GM23338 (cell line): ENCODE measurements at regions not wholly inside any gene's neighbourhood (a gene's known extent, or its start where the extent isn't known, plus 50 kb on each side); places are given as distances from the start of the nearest gene placed in this dataset.

Experiments
- ATAC-seq: fragments of 200-7000 bp; cut with Tn5 transposase; 3 replicates; pipeline ENCODE4 v1.9.1; 2020
- DNase-seq: peaks from one replicate; pipeline ENCODE4 v3.0.0-alpha.2; 2015; ENCODE audit warnings: low spot score
- H2AFZ ChIP-seq: fragments of 200-600 bp; sonication (generic); 2 replicates; pipeline ENCODE4 v1.8.0; 2016; ENCODE audit warnings: antibody characterized with exemption, mild to moderate bottlenecking, moderate library complexity
- H3F3A ChIP-seq: fragments of 200-600 bp; sonication (generic); replicated peaks from 2 replicates; pipeline ENCODE4 v1.8.0; 2017; ENCODE audit warnings: antibody characterized with exemption, mixed run types, low read depth
- H3K27ac ChIP-seq: fragments of 200-600 bp; sonication (generic); 2 replicates; pipeline ENCODE4 v1.6.1; 2016; ENCODE audit warnings: low read depth
- H3K27me3 ChIP-seq: fragments of 200-600 bp; sonication (generic); 2 replicates; pipeline ENCODE4 v1.8.0; 2016; ENCODE audit warnings: mild to moderate bottlenecking, mixed run types, moderate library complexity; ENCODE audit not compliant: insufficient read depth
- H3K36me3 ChIP-seq: fragments of 200-600 bp; sonication (generic); 2 replicates; pipeline ENCODE4 v1.8.0; 2016; ENCODE audit warnings: mild to moderate bottlenecking; ENCODE audit not compliant: insufficient read depth
- H3K4me1 ChIP-seq: fragments of 200-600 bp; sonication (generic); 2 replicates; pipeline ENCODE4 v1.8.0; 2016; ENCODE audit warnings: mild to moderate bottlenecking, moderate library complexity; ENCODE audit not compliant: insufficient read depth
- H3K4me2 ChIP-seq: fragments of 200-600 bp; sonication (generic); 2 replicates; pipeline ENCODE4 v1.7.1; 2017; ENCODE audit warnings: mixed run types
- H3K4me3 ChIP-seq: fragments of 200-600 bp; sonication (generic); 2 replicates; pipeline ENCODE4 v1.6.1; 2016; ENCODE audit warnings: mixed run types
- H3K79me2 ChIP-seq: fragments of 200-600 bp; sonication (generic); replicated peaks from 2 replicates; pipeline ENCODE4 v1.8.0; 2017; ENCODE audit warnings: mild to moderate bottlenecking; ENCODE audit not compliant: insufficient read depth
- H3K9me2 ChIP-seq: fragments of 200-600 bp; sonication (generic); 2 replicates; pipeline ENCODE4 v1.8.0; 2017; ENCODE audit not compliant: insufficient read depth
- H4K20me1 ChIP-seq: fragments of 200-600 bp; sonication (generic); replicated peaks from 2 replicates; pipeline ENCODE4 v1.8.0; 2017; ENCODE audit warnings: mild to moderate bottlenecking; ENCODE audit not compliant: insufficient read depth
- H3K27ac Mint-ChIP-seq: 2 replicates; pipeline ENCODE4 v1.8.0; 2020; ENCODE audit warnings: inconsistent platforms, mild to moderate bottlenecking, moderate library complexity, mixed read lengths
- H3K27me3 Mint-ChIP-seq: 3 replicates; pipeline ENCODE4 v1.8.0; 2022; ENCODE audit warnings: low read depth, mild to moderate bottlenecking, moderate library complexity, mixed read lengths, inconsistent platforms; ENCODE audit not compliant: insufficient read depth, poor library complexity
- H3K36me3 Mint-ChIP-seq: 3 replicates; pipeline ENCODE4 v1.8.0; 2021; ENCODE audit warnings: low read depth, mild to moderate bottlenecking, inconsistent platforms, moderate library complexity, mixed read lengths
- H3K4me1 Mint-ChIP-seq: 3 replicates; pipeline ENCODE4 v1.8.0; 2020; ENCODE audit warnings: mild to moderate bottlenecking, inconsistent platforms, mixed read lengths
- H3K4me3 Mint-ChIP-seq: 3 replicates; pipeline ENCODE4 v1.8.0; 2021; ENCODE audit warnings: moderate library complexity, mild to moderate bottlenecking, inconsistent platforms, mixed read lengths
- H3K9me3 Mint-ChIP-seq: 3 replicates; pipeline ENCODE4 v1.8.0; 2020; ENCODE audit warnings: moderate library complexity, mild to moderate bottlenecking, inconsistent platforms, mixed read lengths
- CREB1 ChIP-seq: fragments of 250-450 bp; sonication (Bioruptor Pico); IDR thresholded peaks from 2 replicates; pipeline ENCODE4 v1.5.0; 2020; ENCODE audit warnings: low read depth, mild to moderate bottlenecking, moderate library complexity
- ETS1 ChIP-seq: IDR thresholded peaks from 2 replicates; pipeline ENCODE4 v1.6.1; 2016; ENCODE audit warnings: antibody characterized with exemption
- STAT1 ChIP-seq: IDR thresholded peaks from one replicate; pipeline ENCODE4 v1.6.1; 2016; ENCODE audit warnings: antibody characterized with exemption; ENCODE audit not compliant: unreplicated experiment
- ZNF114 ChIP-seq: fragments of 250-450 bp; sonication (Bioruptor Pico); IDR thresholded peaks from 2 replicates; pipeline ENCODE4 v1.5.0; 2020; ENCODE audit warnings: mild to moderate bottlenecking, moderate library complexity

GRCh38 chr20:1811621-1812498, 83.3 kb upstream of the SIRPA start:
- H3K27ac ChIP-seq = no peak overlapping the region
- H3K27ac Mint-ChIP-seq = no peak overlapping the region

GRCh38 chr20:1810926-1811620, 84.1 kb upstream of the SIRPA start:
- H2AFZ ChIP-seq = peak overlapping the region; percentile 60
- H3K27ac ChIP-seq = no peak overlapping the region
- Mint-ChIP-seq H3K4me3 (no peak overlapping the region), H3K9me3 (no peaks in the 10 kb centered on the region), H3K27ac (no peak overlapping the region), H3K36me3 (no peaks in the 10 kb centered on the region), H3K27me3 (peaks cover 15% of the 10 kb centered on the region), H3K4me1 (peaks cover 45% of the 10 kb centered on the region)
- H3K9me2 ChIP-seq = no peaks in the 10 kb centered on the region
- H4K20me1 ChIP-seq = no peaks in the 10 kb centered on the region
- peak; percentile 17; the same call in 2 of the 3 replicates for ATAC-seq
- peaks cover 20% of the 10 kb centered on the region for H3K4me1 ChIP-seq
- peak overlapping the region; percentile 7; the same call in 1 of the 2 replicates for H3K4me2 ChIP-seq
- H3K27me3 ChIP-seq = no peaks in the 10 kb centered on the region
- H3K36me3 ChIP-seq = no peaks in the 10 kb centered on the region
- DNase-seq = no peak
- no peak for TF ChIP-seq ETS1
- H3K4me3 ChIP-seq = no peak overlapping the region
- H3K79me2 ChIP-seq = no peaks in the 10 kb centered on the region
- no peaks in the 10 kb centered on the region for H3F3A ChIP-seq

More at GRCh38 chr20:1811621-1812498, 83.3 kb upstream of the SIRPA start:
- peak overlapping the region; percentile 7; the same call in 1 of the 2 replicates for H3K4me2 ChIP-seq
- H3K36me3 ChIP-seq = no peaks in the 10 kb centered on the region
- H3K4me1 ChIP-seq = peaks cover 20% of the 10 kb centered on the region
- Mint-ChIP-seq H3K36me3 (no peaks in the 10 kb centered on the region), H3K4me3 (no peak overlapping the region), H3K9me3 (no peaks in the 10 kb centered on the region), H3K4me1 (peaks cover 49% of the 10 kb centered on the region), H3K27me3 (peaks cover 15% of the 10 kb centered on the region)
- H3K9me2 ChIP-seq = no peaks in the 10 kb centered on the region
- no peak overlapping the region for H3K4me3 ChIP-seq
- no peaks in the 10 kb centered on the region for H3K79me2 ChIP-seq
- ATAC-seq (peak; percentile 77), DNase-seq (peak; percentile 56)
- peak overlapping the region; percentile 60; the same call in 1 of the 2 replicates for H2AFZ ChIP-seq
- no peaks in the 10 kb centered on the region for H3F3A ChIP-seq
- no peak for TF ChIP-seq ZNF114 (CRISPR knock-in tag)
- no peak for TF ChIP-seq ETS1
- no peak for TF ChIP-seq STAT1
- H4K20me1 ChIP-seq = no peaks in the 10 kb centered on the region
- no peaks in the 10 kb centered on the region for H3K27me3 ChIP-seq

- H3K4me1 Mint-ChIP-seq = peaks cover 45% of the 10 kb centered on the region
- H3K27me3 ChIP-seq = peaks cover 3% of the 10 kb centered on the region; the same call in 1 of the 2 replicates
- DNase-seq = no peak
- H3K4me2 ChIP-seq = no peak overlapping the region
- H3K4me3 ChIP-seq = no peak overlapping the region
- H3K27me3 Mint-ChIP-seq = peaks cover 15% of the 10 kb centered on the region
- H2AFZ ChIP-seq = no peak overlapping the region; the same call in 1 of the 2 replicates
- peaks cover 20% of the 10 kb centered on the region for H3K4me1 ChIP-seq
- no peaks in the 10 kb centered on the region for H3K9me2 ChIP-seq
- no peak overlapping the region for H3K27ac Mint-ChIP-seq
- H3K9me3 Mint-ChIP-seq = no peaks in the 10 kb centered on the region
- H3K36me3 ChIP-seq = no peaks in the 10 kb centered on the region
- H3K27ac ChIP-seq = no peak overlapping the region
- no peaks in the 10 kb centered on the region for H4K20me1 ChIP-seq
- no peaks in the 10 kb centered on the region for H3K36me3 Mint-ChIP-seq
- H3K4me3 Mint-ChIP-seq = no peak overlapping the region
- ATAC-seq = no peak; the same call in 2 of the 3 replicates
- no peaks in the 10 kb centered on the region for H3F3A ChIP-seq
- no peaks in the 10 kb centered on the region for H3K79me2 ChIP-seq
- TF ChIP-seq ETS1 = no peak
- no peak for TF ChIP-seq CREB1 (CRISPR knock-in tag)
- no peak for TF ChIP-seq STAT1
Measured at GRCh38 chr20:1810572-1810925, 84.7 kb upstream of the SIRPA start.
